H9 (cell line): ENCODE measurements at regions not wholly inside any gene's neighbourhood (a gene's known extent, or its start where the extent isn't known, plus 50 kb on each side); places are given as distances from the start of the nearest gene placed in this dataset.

Experiments
- DNase-seq: peaks from one replicate; pipeline ENCODE4 v3.0.0-alpha.2; 2017
- H2AFZ ChIP-seq: one replicate; pipeline ENCODE4 v1.6.1; 2013; ENCODE audit warnings: mild to moderate bottlenecking, low read length, control low read depth, moderate library complexity
- H2AK5ac ChIP-seq: 2 replicates; pipeline ENCODE4 v1.6.1; 2013; ENCODE audit warnings: low read length, control low read depth, mixed read lengths; ENCODE audit not compliant: insufficient read length
- H2BK120ac ChIP-seq: one replicate; pipeline ENCODE4 v1.6.1; 2013; ENCODE audit warnings: low read depth, mild to moderate bottlenecking, low read length, control low read depth, inconsistent platforms; ENCODE audit not compliant: poor library complexity, severe bottlenecking
- H2BK12ac ChIP-seq: 2 replicates; pipeline ENCODE4 v1.6.1; 2013; ENCODE audit warnings: low read length, control low read depth, mixed read lengths, low read depth; ENCODE audit not compliant: insufficient read length
- H2BK15ac ChIP-seq: 2 replicates; pipeline ENCODE4 v1.6.1; 2013; ENCODE audit warnings: low read depth, low read length, control low read depth
- H2BK20ac ChIP-seq: one replicate; pipeline ENCODE4 v1.6.1; 2013; ENCODE audit warnings: low read depth, mild to moderate bottlenecking, low read length, control low read depth, inconsistent platforms; ENCODE audit not compliant: poor library complexity, severe bottlenecking
- H2BK5ac ChIP-seq: 2 replicates; pipeline ENCODE4 v1.6.1; 2013; ENCODE audit warnings: low read length, control low read depth, mixed read lengths; ENCODE audit not compliant: insufficient read length
- H3K14ac ChIP-seq: 2 replicates; pipeline ENCODE4 v1.6.1; 2013; ENCODE audit warnings: low read length, control low read depth; ENCODE audit not compliant: insufficient read depth
- H3K18ac ChIP-seq: 2 replicates; pipeline ENCODE4 v1.6.1; 2013; ENCODE audit warnings: low read depth, mild to moderate bottlenecking, mixed read lengths, low read length, control low read depth; ENCODE audit not compliant: insufficient read length
- H3K23ac ChIP-seq: 2 replicates; pipeline ENCODE4 v1.6.1; 2013; ENCODE audit warnings: low read length, control low read depth, mixed read lengths, low read depth; ENCODE audit not compliant: insufficient read length
- H3K23me2 ChIP-seq: 2 replicates; pipeline ENCODE4 v1.6.1; 2013; ENCODE audit warnings: low read depth, mild to moderate bottlenecking, mixed read lengths, low read length, control low read depth; ENCODE audit not compliant: insufficient read length, poor library complexity, severe bottlenecking
- H3K27ac ChIP-seq: 2 replicates; pipeline ENCODE4 v1.5.1; 2013; ENCODE audit warnings: low read length, control low read depth, mixed read lengths, low read depth; ENCODE audit not compliant: insufficient read length
- H3K27me3 ChIP-seq: 2 replicates; pipeline ENCODE4 v1.6.1; 2013; ENCODE audit warnings: low read length, control low read depth, inconsistent platforms; ENCODE audit not compliant: insufficient read depth
- H3K4ac ChIP-seq: 2 replicates; pipeline ENCODE4 v1.6.1; 2013; ENCODE audit warnings: low read depth, mild to moderate bottlenecking, control low read depth, inconsistent platforms, low read length, moderate library complexity
- H3K4me1 ChIP-seq: 2 replicates; pipeline ENCODE4 v1.6.1; 2013; ENCODE audit warnings: low read length, control low read depth, inconsistent platforms; ENCODE audit not compliant: insufficient read depth
- H3K4me2 ChIP-seq: 2 replicates; pipeline ENCODE4 v1.6.1; 2013; ENCODE audit warnings: low read length, control low read depth, mixed read lengths; ENCODE audit not compliant: insufficient read length, insufficient read depth
- H3K56ac ChIP-seq: 2 replicates; pipeline ENCODE4 v1.6.1; 2013; ENCODE audit warnings: low read depth, mild to moderate bottlenecking, mixed read lengths, low read length, control low read depth; ENCODE audit not compliant: insufficient read length
- H3K79me1 ChIP-seq: 2 replicates; pipeline ENCODE4 v1.6.1; 2013; ENCODE audit warnings: low read depth, mild to moderate bottlenecking, moderate library complexity, low read length, control low read depth, inconsistent platforms; ENCODE audit not compliant: insufficient read depth, poor library complexity, severe bottlenecking
- H3K79me2 ChIP-seq: 2 replicates; pipeline ENCODE4 v1.6.1; 2013; ENCODE audit warnings: low read length, control low read depth, inconsistent platforms; ENCODE audit not compliant: insufficient read depth
- H3K9ac ChIP-seq: 2 replicates; pipeline ENCODE4 v1.6.1; 2013; ENCODE audit warnings: low read length, control low read depth, mixed read lengths; ENCODE audit not compliant: insufficient read length; ENCODE audit errors: extremely low read depth
- H3K9me3 ChIP-seq: one replicate; pipeline ENCODE4 v1.6.1; 2013; ENCODE audit warnings: low read depth, low read length, inconsistent platforms; ENCODE audit not compliant: control insufficient read depth
- H3T11ph ChIP-seq: one replicate; pipeline ENCODE4 v1.6.1; 2013; ENCODE audit warnings: mild to moderate bottlenecking, low read length, control low read depth, inconsistent platforms
- H4K20me1 ChIP-seq: one replicate; pipeline ENCODE4 v1.6.1; 2013; ENCODE audit not compliant: control insufficient read depth, insufficient read length, insufficient read depth
- H4K5ac ChIP-seq: 2 replicates; pipeline ENCODE4 v1.6.1; 2013; ENCODE audit warnings: low read depth, mild to moderate bottlenecking, mixed read lengths, low read length, control low read depth; ENCODE audit not compliant: insufficient read length
- H4K8ac ChIP-seq: replicated peaks from 2 replicates; pipeline ENCODE4 v1.6.1; 2013; ENCODE audit warnings: low read length, control low read depth, mixed read lengths, low read depth; ENCODE audit not compliant: insufficient read length
- H4K91ac ChIP-seq: 2 replicates; pipeline ENCODE4 v1.6.1; 2013; ENCODE audit warnings: low read depth, mild to moderate bottlenecking, moderate library complexity, mixed read lengths, low read length, control low read depth; ENCODE audit not compliant: insufficient read length
- H3K27ac Mint-ChIP-seq, 3 experiments: 2 replicates in 2 of 3; 3 replicates in 1 of 3; pipeline ENCODE4 v1.8.0; 2020 to 2021; ENCODE audit warnings: mixed read lengths in 3 of 3, mild to moderate bottlenecking in 1 of 3, moderate library complexity in 1 of 3
- H3K27me3 Mint-ChIP-seq: 2 replicates; pipeline ENCODE4 v1.8.0; 2021; ENCODE audit warnings: low read depth, mild to moderate bottlenecking, moderate library complexity, mixed read lengths
- H3K36me3 Mint-ChIP-seq, 3 experiments: 2 replicates in 2 of 3; 3 replicates in 1 of 3; pipeline ENCODE4 v1.8.0; 2020 to 2021; ENCODE audit warnings: low read depth in 3 of 3, mixed read lengths in 3 of 3; ENCODE audit not compliant: insufficient read depth in 1 of 3
- H3K4me1 Mint-ChIP-seq, 2 experiments: 2 replicates each; pipeline ENCODE4 v1.8.0; 2020; ENCODE audit warnings: mixed read lengths in 2 of 2
- H3K4me3 Mint-ChIP-seq, 2 experiments: 2 replicates in 1 of 2; 3 replicates in 1 of 2; pipeline ENCODE4 v1.8.0; 2020 to 2021; ENCODE audit warnings: mild to moderate bottlenecking in 2 of 2, mixed read lengths in 2 of 2, moderate library complexity in 1 of 2
- H3K9me3 Mint-ChIP-seq, 2 experiments: 2 replicates in 1 of 2; 3 replicates in 1 of 2; pipeline ENCODE4 v1.8.0; 2020; ENCODE audit warnings: mild to moderate bottlenecking in 2 of 2, mixed read lengths in 2 of 2, moderate library complexity in 1 of 2
- WGBS: extraction: QIAGEN DNeasy Blood & Tissue Kit; methylation state at CpG from one replicate; pipeline ENCODE4 v1.1.7; 2013; ENCODE audit warnings: missing lambda C conversion rate, low lambda C conversion rate, mixed read lengths; ENCODE audit not compliant: insufficient read length; ENCODE audit errors: extremely low coverage; 5-methylcytosine and 5-hydroxymethylcytosine counted together
- TF ChIP-seq, protein P1 (sequence below): fragments of 200-600 bp; sonication (generic); conservative IDR thresholded peaks from 3 replicates; pipeline ENCODE4 v1.8.0; 2021; ENCODE audit warnings: antibody characterized with exemption, mild to moderate bottlenecking

DNA sequence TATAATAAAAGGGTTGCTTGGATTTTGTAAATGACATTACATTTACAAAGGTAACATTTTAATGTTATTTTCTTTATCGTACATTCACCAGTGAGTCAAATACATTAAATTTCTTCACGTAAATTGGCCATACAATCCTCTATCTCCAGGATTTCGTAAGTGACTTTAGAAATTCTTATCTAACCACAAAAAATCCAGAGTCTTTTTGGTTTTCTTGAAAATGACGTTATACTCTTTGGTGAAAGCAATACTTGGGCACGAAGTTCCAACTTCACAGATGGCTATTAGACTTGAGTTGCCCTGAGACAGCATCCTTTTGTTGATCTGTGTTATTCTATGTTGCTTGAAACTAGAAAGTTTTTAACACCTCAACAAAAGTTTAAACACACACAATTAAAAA, 87.4 kb upstream of the CDH10 start:
- H3K9me3 ChIP-seq: no peaks in the 10 kb centered on the region
- H2BK20ac ChIP-seq: no peak overlapping the region
- H3K14ac ChIP-seq: no peak overlapping the region
- no peak overlapping the region for H4K8ac ChIP-seq
- H3K79me2 ChIP-seq: no peaks in the 10 kb centered on the region
- no peak overlapping the region for H3K4me2 ChIP-seq
- no peak overlapping the region for H3K27ac Mint-ChIP-seq
- no peaks in the 10 kb centered on the region for H4K20me1 ChIP-seq
- H3K9ac ChIP-seq: no peak overlapping the region
- no peak overlapping the region for H3K4ac ChIP-seq
- no peaks in the 10 kb centered on the region for H3K27me3 Mint-ChIP-seq
- no peak overlapping the region for H2BK5ac ChIP-seq
- no peak overlapping the region for H2AFZ ChIP-seq
- DNase-seq: no peak
- H3K27me3 ChIP-seq: no peaks in the 10 kb centered on the region
- H3K4me3 Mint-ChIP-seq: no peak overlapping the region
- H2BK120ac ChIP-seq: no peak overlapping the region
- H3K9me3 Mint-ChIP-seq: no peaks in the 10 kb centered on the region
- no peaks in the 10 kb centered on the region for H3K4me1 Mint-ChIP-seq
- H2BK12ac ChIP-seq: no peak overlapping the region
- TF ChIP-seq, protein P1, sequence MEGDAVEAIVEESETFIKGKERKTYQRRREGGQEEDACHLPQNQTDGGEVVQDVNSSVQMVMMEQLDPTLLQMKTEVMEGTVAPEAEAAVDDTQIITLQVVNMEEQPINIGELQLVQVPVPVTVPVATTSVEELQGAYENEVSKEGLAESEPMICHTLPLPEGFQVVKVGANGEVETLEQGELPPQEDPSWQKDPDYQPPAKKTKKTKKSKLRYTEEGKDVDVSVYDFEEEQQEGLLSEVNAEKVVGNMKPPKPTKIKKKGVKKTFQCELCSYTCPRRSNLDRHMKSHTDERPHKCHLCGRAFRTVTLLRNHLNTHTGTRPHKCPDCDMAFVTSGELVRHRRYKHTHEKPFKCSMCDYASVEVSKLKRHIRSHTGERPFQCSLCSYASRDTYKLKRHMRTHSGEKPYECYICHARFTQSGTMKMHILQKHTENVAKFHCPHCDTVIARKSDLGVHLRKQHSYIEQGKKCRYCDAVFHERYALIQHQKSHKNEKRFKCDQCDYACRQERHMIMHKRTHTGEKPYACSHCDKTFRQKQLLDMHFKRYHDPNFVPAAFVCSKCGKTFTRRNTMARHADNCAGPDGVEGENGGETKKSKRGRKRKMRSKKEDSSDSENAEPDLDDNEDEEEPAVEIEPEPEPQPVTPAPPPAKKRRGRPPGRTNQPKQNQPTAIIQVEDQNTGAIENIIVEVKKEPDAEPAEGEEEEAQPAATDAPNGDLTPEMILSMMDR: no peak
- no CpG with 5 or more reads among the region's 5 CpGs for WGBS
- H3K36me3 Mint-ChIP-seq: no peaks in the 10 kb centered on the region
- no peaks in the 10 kb centered on the region for H3K23me2 ChIP-seq
- no peak overlapping the region for H3K18ac ChIP-seq
- no peak overlapping the region for H3T11ph ChIP-seq
- no peak overlapping the region for H4K5ac ChIP-seq
- H2AK5ac ChIP-seq: no peak overlapping the region
- no peak overlapping the region for H3K27ac ChIP-seq
- H3K79me1 ChIP-seq: no peaks in the 10 kb centered on the region
- no peak overlapping the region for H3K23ac ChIP-seq
- H3K4me1 ChIP-seq: no peaks in the 10 kb centered on the region
- no peak overlapping the region for H4K91ac ChIP-seq
- no peak overlapping the region for H2BK15ac ChIP-seq
- no peak overlapping the region for H3K56ac ChIP-seq
